ENCODE measurements at regions not wholly inside any gene's neighbourhood (a gene's known extent, or its start where the extent isn't known, plus 50 kb on each side); places are given as distances from the start of the nearest gene placed in this dataset.

- peak; percentile 4 for DNase-seq (ENCODE audit: low read depth)
- H3K4me3 ChIP-seq (ENCODE audit: low read depth, low read length): no peak overlapping the region
- no peak for TF ChIP-seq CTCF (IDR thresholded peaks at IDR 0.05; ENCODE audit: low read depth, low read length, missing control alignments)
Measured at GRCh38 chr2:151020411-151020810, 241.3 kb downstream of the RBM43 start.

GRCh38 chr2:151009437-151010175, 252.1 kb downstream of the RBM43 start:
- no peak overlapping the region for H3K4me3 ChIP-seq (ENCODE audit: low read depth, low read length)
- no peak for TF ChIP-seq CTCF (IDR thresholded peaks at IDR 0.05; ENCODE audit: low read depth, low read length, missing control alignments)
- no peak for DNase-seq (ENCODE audit: low read depth)

- no peak for TF ChIP-seq CTCF (IDR thresholded peaks at IDR 0.05; ENCODE audit: low read depth, low read length, missing control alignments)
- no peak for DNase-seq (ENCODE audit: low read depth)
- no peak overlapping the region for H3K4me3 ChIP-seq (ENCODE audit: low read depth, low read length)
Measured at GRCh38 chr2:151007365-151007764, 254.3 kb downstream of the RBM43 start.

- TF ChIP-seq CTCF (IDR thresholded peaks at IDR 0.05; ENCODE audit: low read depth, low read length, missing control alignments): no peak
- no peak for DNase-seq (ENCODE audit: low read depth)
- H3K4me3 ChIP-seq (ENCODE audit: low read depth, low read length): no peak overlapping the region
Measured at GRCh38 chr2:151002959-151003600, 258.6 kb downstream of the RBM43 start.

GRCh38 chr2:150997702-150998440, 263.8 kb downstream of the RBM43 start:
- no peak overlapping the region for H3K4me3 ChIP-seq (ENCODE audit: low read depth, low read length)
- TF ChIP-seq CTCF (IDR thresholded peaks at IDR 0.05; ENCODE audit: low read depth, low read length, missing control alignments): no peak
- no peak for DNase-seq (ENCODE audit: low read depth)

- H3K4me3 ChIP-seq (ENCODE audit: low read depth, low read length): no peak overlapping the region
- no peak for TF ChIP-seq CTCF (IDR thresholded peaks at IDR 0.05; ENCODE audit: low read depth, low read length, missing control alignments)
- DNase-seq (ENCODE audit: low read depth): no peak
Measured at GRCh38 chr2:150997066-150997465, 264.6 kb downstream of the RBM43 start.

Data from GM12864 (cell line).